HCT116 (cell line): ENCODE measurements at regions not wholly inside any gene's neighbourhood (a gene's known extent, or its start where the extent isn't known, plus 50 kb on each side); places are given as distances from the start of the nearest gene placed in this dataset.

Experiments used
- ATAC-seq: fragments of 200-7000 bp; cut with Tn5 transposase; 2 replicates; pipeline ENCODE4 v1.9.1; 2020; ENCODE audit warnings: mild to moderate bottlenecking, moderate library complexity
- BruUV-seq: library from RNA; stranded (reverse); fragments of 400-500 nt; replicated peaks from 2 replicates; lab custom pipeline; 2021; lab: Mats Ljungman, UMichigan
- CTCF ChIA-PET: fragments of 300-600 bp; sonication (Branson Sonifier 250); formaldehyde crosslinking; loops from one replicate; lab custom pipeline; 2021; ENCODE audit warnings: antibody characterized with exemption; lab: Charles Lee
- POLR2A ChIA-PET: fragments of 300-600, 350-600 bp; sonication (Branson Sonifier 250); formaldehyde crosslinking; loops from one replicate; lab custom pipeline; 2021; ENCODE audit warnings: antibody characterized with exemption; lab: Charles Lee
- RAD21 ChIA-PET, 2 experiments: fragments of 300-600 bp; sonication (Branson Sonifier 250); formaldehyde crosslinking; loops; one replicate each; lab custom pipeline; 2023; ENCODE audit warnings: low total read pairs in 2 of 2; ENCODE audit not compliant: uncharacterized antibody in 2 of 2, unreplicated experiment in 2 of 2, low non-redundant PET in 1 of 2; lab: Charles Lee
- DNase-seq: peaks from one replicate; pipeline ENCODE4 v3.0.0-alpha.2; 2010; ENCODE audit warnings: low read depth, low spot score
- H2AFZ ChIP-seq: fragments of 200-600 bp; shearing (Covaris generic), sonication (generic); 2 replicates; pipeline ENCODE4 v1.6.1; 2017; ENCODE audit warnings: low read depth, mixed run types, mixed read lengths, antibody characterized with exemption, low read length; ENCODE audit not compliant: poor library complexity, severe bottlenecking
- H3K27ac ChIP-seq: 2 replicates; pipeline ENCODE4 v1.5.1; 2012; ENCODE audit warnings: low read depth, low read length
- H3K27me3 ChIP-seq: fragments of 200-600 bp; sonication (generic); 2 replicates; pipeline ENCODE4 v1.6.1; 2016; ENCODE audit warnings: mixed run types, low read length, mixed read lengths; ENCODE audit not compliant: insufficient read depth
- H3K36me3 ChIP-seq, 2 experiments: fragments of 200-500 bp in 1 of 2; fragments of 200-600 bp in 1 of 2; sonication (Bioruptor generic) in 1 of 2; sonication (generic) in 1 of 2; 2 replicates each; pipeline versions ENCODE4 v1.5.1 to v1.6.1; 2014 to 2016; ENCODE audit warnings: low read length in 2 of 2, inconsistent platforms in 1 of 2, mixed read lengths in 1 of 2, mixed run types in 1 of 2; ENCODE audit not compliant: insufficient read depth in 2 of 2, control insufficient read depth in 1 of 2
- H3K4me1 ChIP-seq, 2 experiments: fragments of 200-600 bp in 1 of 2; sonication (generic) in 1 of 2; 2 replicates each; pipeline versions ENCODE4 v1.5.1 to v1.6.1; 2012 to 2017; ENCODE audit warnings: low read length in 2 of 2, inconsistent platforms in 1 of 2, mild to moderate bottlenecking in 1 of 2, mixed read lengths in 1 of 2, mixed run types in 1 of 2, moderate library complexity in 1 of 2; ENCODE audit not compliant: insufficient read depth in 2 of 2, control insufficient read depth in 1 of 2
- H3K4me2 ChIP-seq: fragments of 200-600 bp; sonication (generic); 2 replicates; pipeline ENCODE4 v1.6.1; 2017; ENCODE audit warnings: mixed run types, low read length, mixed read lengths
- H3K4me3 ChIP-seq, 2 experiments: fragments of 200-600 bp in 1 of 2; sonication (generic) in 1 of 2; replicated peaks in 1 of 2; 2 replicates each; pipeline ENCODE4 v1.5.1; 2011 to 2016; ENCODE audit warnings: low read length in 2 of 2, control low read depth in 1 of 2, low read depth in 1 of 2, mild to moderate bottlenecking in 1 of 2, mixed read lengths in 1 of 2, mixed run types in 1 of 2
- H3K79me2 ChIP-seq: fragments of 200-600 bp; sonication (generic); 2 replicates; pipeline ENCODE4 v1.6.1; 2017; ENCODE audit warnings: mild to moderate bottlenecking, mixed run types, low read length, moderate library complexity, mixed read lengths; ENCODE audit not compliant: insufficient read depth
- H3K9ac ChIP-seq: fragments of 200-600 bp; sonication (generic); 2 replicates; pipeline ENCODE4 v1.6.1; 2016; ENCODE audit warnings: low read length, mixed read lengths
- H3K9me2 ChIP-seq: fragments of 200-600 bp; sonication (generic), shearing (Covaris generic); 2 replicates; pipeline ENCODE4 v1.6.1; 2017; ENCODE audit warnings: mixed run types, mild to moderate bottlenecking, moderate library complexity; ENCODE audit not compliant: insufficient read depth
- H3K9me3 ChIP-seq, 2 experiments: fragments of 200-500 bp in 1 of 2; fragments of 200-600 bp in 1 of 2; sonication (Bioruptor generic) in 1 of 2; sonication (generic) in 1 of 2; 2 replicates each; pipeline ENCODE4 v1.6.1; 2014 to 2017; ENCODE audit warnings: low read length in 2 of 2, mixed read lengths in 2 of 2, inconsistent platforms in 1 of 2, low read depth in 1 of 2, mild to moderate bottlenecking in 1 of 2, mixed run types in 1 of 2, moderate library complexity in 1 of 2; ENCODE audit not compliant: control insufficient read depth in 1 of 2, insufficient read depth in 1 of 2
- H4K20me1 ChIP-seq: fragments of 200-600 bp; sonication (generic), shearing (Covaris generic); 2 replicates; pipeline ENCODE4 v1.6.1; 2017; ENCODE audit warnings: mixed run types, mild to moderate bottlenecking, moderate library complexity; ENCODE audit not compliant: insufficient read depth
- ATF3 ChIP-seq: IDR thresholded peaks from 2 replicates; pipeline ENCODE4 v1.6.1; 2012
- CBX3 ChIP-seq: IDR thresholded peaks from 2 replicates; pipeline ENCODE4 v1.6.1; 2012; ENCODE audit warnings: low read depth
- EGR1 ChIP-seq: IDR thresholded peaks from 2 replicates; pipeline ENCODE4 v1.6.1; 2012; ENCODE audit warnings: low read depth
- ELF1 ChIP-seq: IDR thresholded peaks from 2 replicates; pipeline ENCODE4 v1.6.1; 2012; ENCODE audit warnings: low read depth, borderline replicate concordance
- EZH2 ChIP-seq: fragments of 200-600 bp; sonication (generic); IDR thresholded peaks from 2 replicates; pipeline ENCODE4 v1.6.1; 2017; ENCODE audit warnings: antibody characterized with exemption, mixed run types
- JUND ChIP-seq: IDR thresholded peaks from 2 replicates; pipeline ENCODE4 v1.6.1; 2012
- POLR2A ChIP-seq: IDR thresholded peaks from 2 replicates; pipeline ENCODE4 v1.7.0; 2011; ENCODE audit warnings: borderline replicate concordance; ENCODE audit not compliant: insufficient read depth, insufficient read length; ENCODE audit errors: extremely low read depth
- POLR2AphosphoS5 ChIP-seq: IDR thresholded peaks from 2 replicates; pipeline ENCODE4 v1.6.1; 2011; ENCODE audit warnings: mild to moderate bottlenecking, low read depth, low read length, moderate library complexity
- TCF7L2 ChIP-seq: IDR thresholded peaks from 2 replicates; pipeline ENCODE4 v1.7.0; 2011; ENCODE audit warnings: borderline replicate concordance, inconsistent platforms; ENCODE audit not compliant: insufficient read depth, insufficient read length; ENCODE audit errors: extremely low read depth
- ZBTB33 ChIP-seq: IDR thresholded peaks from 2 replicates; pipeline ENCODE4 v1.6.1; 2011; ENCODE audit warnings: mild to moderate bottlenecking, low read length, moderate library complexity; ENCODE audit not compliant: insufficient replicate concordance; ENCODE audit errors: extremely low read depth
- ZFX ChIP-seq: fragments of 450-650 bp; IDR thresholded peaks from 2 replicates; pipeline ENCODE4 v1.6.1; 2017
- intact Hi-C: fragments of 100-400 bp; cut with micrococcal nuclease; formaldehyde crosslinking; loops from 2 replicates; pipeline ENCODE4 v1.10.0; 2022

DNA sequence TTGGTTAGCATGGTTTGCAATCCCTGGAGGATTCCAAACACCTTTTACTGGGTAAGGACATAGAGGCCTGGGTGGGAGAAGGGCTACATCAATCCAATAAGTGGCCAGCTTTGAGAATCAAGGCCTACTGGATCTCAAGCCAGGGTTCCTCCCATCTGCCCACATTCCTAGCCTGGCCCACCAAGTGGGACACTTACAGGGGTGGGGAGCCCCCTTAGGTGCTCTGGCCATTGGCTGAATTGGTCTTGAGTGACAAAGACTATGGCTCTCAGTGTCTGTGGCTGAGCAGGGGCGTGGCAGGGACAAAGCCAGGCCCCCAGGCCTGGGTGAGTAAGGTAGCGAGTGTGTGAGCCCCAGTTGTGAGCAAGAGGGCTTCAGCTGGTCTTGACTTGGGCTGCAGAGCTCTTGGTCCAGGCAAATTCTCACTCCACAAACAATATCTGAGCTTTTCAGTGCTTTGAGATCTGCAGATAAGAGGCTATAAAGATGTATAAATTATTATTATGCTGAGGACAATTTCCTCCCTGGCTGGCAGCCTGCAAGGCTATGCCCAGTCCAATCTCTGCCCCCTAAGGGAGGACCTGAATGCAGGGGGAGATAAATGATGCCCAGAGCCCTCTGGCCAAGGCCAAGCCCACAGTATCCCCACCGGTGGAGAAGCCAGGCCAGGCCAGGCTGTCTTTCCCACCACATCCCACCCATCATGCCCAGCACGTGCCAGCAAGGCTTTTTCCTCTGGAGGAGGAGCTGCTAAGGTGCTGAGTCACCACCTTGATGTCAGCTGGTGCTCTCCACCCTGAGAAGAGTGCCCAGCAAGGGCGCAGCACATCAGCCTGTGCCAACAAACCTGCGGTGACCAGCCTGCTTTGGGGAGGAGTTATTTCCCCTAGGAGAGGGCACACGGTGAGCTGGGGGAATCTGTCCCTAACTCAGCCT is 80.7 kb upstream of the DUSP5 start:
- BruUV-seq: no TSS peak
- Histone ChIP-seq H3K27me3 (no peaks in the 10 kb centered on the region), H4K20me1 (no peaks in the 10 kb centered on the region), H3K4me3 (peak overlapping the region in 1 of 2 experiments; percentile 0; a peak in 1 of 4 replicates), H3K4me2 (peak overlapping the region; percentile 42), H3K27ac (peak overlapping the region; percentile 38), H3K9me2 (no peaks in the 10 kb centered on the region), H3K36me3 (0 out of 4 replicates have a peak, but pooled peaks cover 0 to 3% of the 10 kb centered on the region in 2 experiments), H2AFZ (peak overlapping the region; percentile 56), H3K9me3 (no peaks in the 10 kb centered on the region), H3K79me2 (no peaks in the 10 kb centered on the region), H3K9ac (peak overlapping the region; percentile 34), H3K4me1 (peaks cover 62 to 84% of the 10 kb centered on the region in 2 experiments)
- ChIA-PET RAD21 (interaction anchor here in 1 of 2 experiments (1.1 kb wide), 1 partner anchor 62 kb away, joined by 3 read pairs; no protein-coding TSS in a partner anchor), CTCF (interaction anchor here (1.4 kb wide), 1 partner anchor 63 kb away, joined by 6 read pairs; no protein-coding TSS in a partner anchor), POLR2A (interaction anchor here (0.9 to 26.1 kb wide), 11 partner anchors 9 to 86 kb away, joined by 3 to 438 read pairs (median 7); partner anchors contain the start of gene DUSP5)
- DNase-seq (no peak), ATAC-seq (peak; percentile 23)
- TF ChIP-seq TCF7L2: peak; percentile 91
- TF ChIP-seq ZFX: peak; percentile 25; the same call in 1 of the 2 replicates
- no peak for TF ChIP-seq CBX3
- TF ChIP-seq POLR2A: peak; percentile 4
- no peak for TF ChIP-seq EGR1
- peak; percentile 51; the same call in 1 of the 2 replicates for TF ChIP-seq POLR2AphosphoS5
- TF ChIP-seq JUND: no peak
- no peak for TF ChIP-seq ELF1
- no peak for TF ChIP-seq ZBTB33
- no peak for TF ChIP-seq ATF3
- no peak for TF ChIP-seq EZH2
- intact Hi-C loops: loop anchor here (10.0 kb wide), 1 partner anchor 118 kb away; no protein-coding TSS in a partner anchor
